Activated CD4-positive, alpha-beta T cell treated with anti-CD3 and anti-CD28 coated beads for 48 hours (primary cell): ENCODE measurements at regions not wholly inside any gene's neighbourhood (a gene's known extent, or its start where the extent isn't known, plus 50 kb on each side); places are given as distances from the start of the nearest gene placed in this dataset.
"Not testable (repeated sequence)": the region's sequence is repeated elsewhere in the genome, so short reads cannot be mapped to it uniquely, and the experiment has no call there.

Experiments
- DNase-seq: peaks from one replicate; pipeline ENCODE4 v3.0.0-alpha.2; 2020

DNA sequence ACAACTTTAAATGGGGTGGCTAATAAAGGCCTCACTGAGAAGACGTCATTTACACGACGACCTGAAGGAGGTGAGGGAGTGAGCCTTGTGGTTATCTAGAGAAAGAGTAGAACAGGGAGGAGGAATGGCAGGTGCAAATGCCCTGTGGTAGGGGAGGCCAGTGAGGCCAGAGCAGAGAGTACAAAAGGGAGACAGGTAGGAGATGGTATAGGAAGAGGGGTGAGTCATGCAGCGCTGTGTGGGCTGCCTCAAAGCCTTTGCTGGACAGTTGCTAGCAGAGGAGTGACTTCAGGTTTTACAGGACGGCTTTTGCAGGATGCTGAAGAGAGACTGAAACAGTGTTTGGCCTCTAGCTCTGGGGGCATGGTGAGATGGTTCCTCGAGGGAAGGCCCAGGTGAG lies 116.0 kb downstream of the IER5 start:
- DNase-seq, result no peak

DNA sequence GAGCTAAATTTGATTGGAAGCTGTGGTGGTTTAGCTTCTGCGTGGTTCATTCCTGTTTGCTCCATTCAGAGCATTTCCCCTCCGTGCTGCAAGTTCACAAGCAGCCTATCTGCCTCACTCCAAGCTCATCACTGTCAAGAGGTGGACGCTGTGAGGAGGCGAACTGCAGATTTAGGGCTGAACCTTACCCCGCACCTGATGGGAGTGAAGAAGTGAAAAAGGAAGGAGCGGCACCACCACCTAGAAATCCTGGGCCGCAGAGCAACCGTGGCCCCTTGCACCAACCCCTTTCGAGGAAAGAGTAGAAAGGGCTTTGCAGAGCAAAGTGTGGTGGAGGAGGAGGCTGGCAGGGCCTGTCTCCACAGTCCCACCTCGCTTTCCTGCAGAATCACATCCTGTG lies 117.4 kb downstream of the IER5 start:
- no peak for DNase-seq

DNA sequence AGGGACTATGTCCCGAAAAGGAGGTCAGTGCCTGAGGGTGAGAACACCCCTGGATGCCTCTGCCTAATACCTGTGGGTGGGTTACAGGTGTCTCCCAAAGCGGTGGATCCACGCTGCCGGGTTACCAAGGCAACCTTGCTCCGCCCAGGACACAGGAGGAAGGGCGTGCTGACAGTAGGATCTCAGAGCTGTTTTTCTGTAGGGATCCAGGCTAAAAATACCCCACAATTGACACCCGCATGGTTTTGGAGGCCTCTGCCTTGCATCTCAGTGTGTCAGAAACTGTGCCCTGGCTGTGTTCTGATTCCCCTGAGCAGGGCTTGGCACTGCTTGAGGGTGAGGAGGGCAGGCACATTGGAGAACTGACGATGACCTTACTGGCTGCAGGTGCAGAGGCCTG lies 118.0 kb downstream of the IER5 start:
- no peak for DNase-seq

DNA sequence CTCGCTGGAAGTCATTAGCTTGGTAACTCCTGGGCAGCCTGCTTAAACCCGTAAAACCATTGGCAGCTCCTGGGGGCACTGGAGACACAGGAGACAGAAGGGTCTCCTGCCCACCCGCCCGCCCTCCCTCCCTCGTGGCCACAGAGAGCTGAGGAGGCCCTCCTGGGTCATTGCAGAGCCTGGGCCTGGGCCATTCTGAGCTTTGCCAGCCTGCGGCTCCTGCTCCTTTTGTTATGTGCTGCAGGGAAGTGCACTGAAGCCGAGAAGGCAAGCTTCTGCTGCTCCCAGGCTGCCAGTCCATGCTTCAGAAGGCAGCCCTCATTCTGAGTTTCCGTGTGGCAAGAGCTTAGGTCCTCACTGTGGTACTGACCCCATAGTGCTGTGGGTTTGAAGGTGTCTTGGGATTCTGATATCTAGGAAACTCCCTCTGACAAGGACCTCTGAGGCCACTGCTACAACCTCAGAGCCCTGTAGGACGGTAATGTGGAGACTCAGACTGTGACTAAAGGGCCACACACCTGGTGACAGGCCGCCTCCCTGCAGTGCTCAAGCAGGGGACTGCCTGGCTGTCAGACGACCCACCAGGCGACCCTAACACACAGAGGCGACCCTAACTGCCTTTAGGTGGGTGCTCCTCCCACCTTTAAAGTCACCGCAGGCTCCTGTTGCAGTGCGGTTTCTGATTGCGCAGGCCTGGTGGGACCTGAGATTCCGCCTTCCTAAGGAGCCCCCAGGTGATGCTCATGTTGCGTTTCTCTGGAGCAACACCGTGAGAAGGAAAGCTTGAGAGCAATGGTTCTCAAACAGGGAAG lies 118.7 kb downstream of the IER5 start:
- no peak for DNase-seq

DNA sequence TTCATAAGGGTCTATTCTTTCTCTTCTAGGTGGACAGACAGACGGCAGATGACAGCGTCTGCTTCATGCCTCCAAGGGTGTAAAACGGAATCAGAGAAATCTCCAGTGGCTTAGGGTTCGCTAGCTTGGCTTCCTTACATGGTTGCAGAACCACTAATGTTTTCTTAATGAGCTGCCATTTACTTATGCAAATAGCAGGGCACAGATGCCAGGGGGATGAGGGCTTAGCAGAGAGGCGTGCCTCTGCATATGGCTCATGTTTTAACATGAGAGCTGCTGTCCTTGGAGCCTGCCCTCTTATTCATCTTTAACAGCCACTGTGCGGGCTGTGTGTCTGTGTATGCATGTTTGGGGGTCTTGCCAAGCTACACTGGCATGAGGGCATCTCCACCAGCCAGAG lies 119.6 kb downstream of the IER5 start:
- no peak for DNase-seq

DNA sequence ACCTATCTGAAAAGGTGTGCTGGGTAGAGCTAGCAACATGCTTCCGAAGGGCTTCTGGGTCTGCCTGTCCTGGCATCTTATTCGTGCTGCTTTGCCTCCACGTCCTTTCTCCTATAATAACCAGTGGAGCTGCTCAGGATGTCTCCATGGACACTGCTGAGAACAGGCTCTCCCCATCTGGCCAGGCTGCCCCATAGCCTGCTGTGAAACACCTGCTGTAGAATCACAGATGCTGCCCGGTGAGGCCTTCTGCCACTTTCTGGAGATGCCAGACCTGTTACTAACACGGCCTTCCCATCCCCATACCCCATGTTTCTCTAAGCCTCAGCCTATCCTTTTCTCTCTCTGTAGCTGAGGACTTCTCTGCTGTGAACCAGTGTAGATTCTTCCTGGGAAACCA lies 120.5 kb downstream of the IER5 start:
- DNase-seq, result no peak

DNA sequence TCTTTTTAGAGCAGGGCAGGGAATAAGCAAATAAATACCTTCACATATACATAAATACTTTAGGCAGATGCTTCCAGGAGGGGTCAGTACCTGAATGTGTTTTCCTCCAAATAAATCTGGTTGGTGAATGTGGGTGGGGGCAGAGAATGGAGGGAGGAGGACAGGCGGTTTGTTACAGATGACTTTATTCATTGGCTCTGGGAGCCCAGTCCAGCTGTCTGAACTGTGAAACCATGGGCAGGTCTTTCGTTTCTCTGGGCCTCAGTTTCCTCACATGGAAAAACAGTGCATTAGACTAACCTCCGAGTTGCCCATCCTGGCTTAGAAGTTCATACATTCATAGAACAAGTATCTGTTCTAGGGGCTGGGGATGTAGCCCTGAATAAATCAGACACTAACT lies 124.6 kb downstream of the IER5 start:
- no peak for DNase-seq

DNA sequence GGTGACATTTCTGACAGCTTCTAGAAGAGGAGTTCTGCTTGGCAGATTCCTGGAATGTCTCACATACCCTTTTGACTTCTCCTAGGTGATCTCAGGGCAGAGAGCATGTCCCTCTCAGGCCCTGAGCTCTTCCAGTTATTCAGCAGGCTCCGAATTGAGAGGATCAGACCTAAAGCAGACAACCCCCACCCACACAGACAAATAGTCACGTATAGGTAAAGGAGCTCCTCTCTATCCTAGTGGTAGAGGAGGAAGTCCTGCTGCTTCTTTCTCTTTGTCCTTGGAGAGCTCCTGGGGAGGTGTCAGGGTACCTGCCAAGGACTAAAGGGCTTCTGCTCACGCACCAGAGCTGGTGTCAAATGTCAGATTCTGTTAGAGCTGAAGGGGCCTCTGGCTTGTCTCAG lies 128.1 kb downstream of the IER5 start:
- DNase-seq, result no peak

DNA sequence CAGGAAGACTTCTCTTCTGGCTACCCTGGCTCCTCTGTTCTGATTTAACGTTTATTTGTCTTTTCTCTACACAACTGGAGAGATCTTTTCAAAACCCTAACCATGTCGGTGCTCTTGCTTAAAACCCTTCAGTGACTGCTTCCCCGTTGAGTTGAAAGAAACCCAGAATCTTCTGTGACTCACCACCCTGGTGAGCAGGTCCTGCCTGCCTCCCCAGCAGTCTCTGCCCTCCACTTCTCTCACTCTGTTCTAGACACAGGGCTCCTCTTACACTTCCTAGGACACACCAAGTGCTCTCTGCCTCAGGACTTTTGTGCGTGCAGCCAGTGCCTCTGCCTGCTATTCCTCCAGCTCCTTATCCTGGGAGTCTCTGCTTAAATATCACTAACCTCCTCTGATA lies 131.4 kb downstream of the IER5 start:
- DNase-seq, result no peak

DNA sequence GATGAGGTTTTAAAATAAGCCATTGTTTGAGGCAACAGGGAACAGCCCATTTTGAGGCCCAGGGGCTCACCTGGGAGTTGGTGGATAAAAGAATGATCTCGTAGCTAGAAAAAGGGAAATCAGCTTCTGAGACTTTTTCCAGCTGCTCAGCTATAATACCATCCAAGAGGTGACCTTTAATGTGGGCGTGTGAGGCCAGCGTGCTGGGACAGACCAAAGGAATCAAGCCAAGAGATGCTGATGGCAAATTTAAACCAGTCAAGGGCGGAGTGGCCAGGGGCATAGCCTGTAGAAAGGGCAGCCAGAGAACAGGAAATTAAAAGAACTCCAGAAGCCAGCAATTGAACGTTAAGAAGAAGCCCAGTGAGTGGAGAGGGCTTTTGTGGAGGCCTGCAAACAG lies 132.6 kb downstream of the IER5 start:
- DNase-seq, result no peak

DNA sequence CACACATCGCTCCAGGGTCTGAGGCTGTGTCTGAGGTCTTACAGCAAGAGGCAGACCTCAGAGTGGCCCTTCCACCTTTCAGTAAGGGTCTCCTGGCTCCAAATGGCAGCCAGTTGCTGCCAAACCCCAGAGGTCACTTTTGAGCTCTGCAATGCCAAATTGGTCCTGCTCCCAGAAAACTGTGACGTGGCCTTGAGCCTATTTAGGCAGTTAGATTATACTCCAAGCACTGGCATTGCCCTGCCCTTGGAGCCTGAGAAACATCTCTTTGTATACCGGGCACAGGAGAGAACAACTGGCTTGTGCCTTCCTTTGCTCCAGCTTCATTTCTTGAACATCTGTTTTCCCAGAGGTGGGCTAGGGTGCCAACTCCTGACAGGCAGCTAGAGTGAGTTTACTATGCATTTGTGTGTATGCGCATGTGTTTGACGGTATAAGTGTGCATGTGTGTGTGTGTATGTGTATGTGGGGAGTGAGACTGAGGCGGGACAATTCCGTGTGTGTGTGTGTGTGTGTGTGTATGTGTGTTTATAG lies 134.5 kb downstream of the IER5 start:
- DNase-seq, result no peak

DNA sequence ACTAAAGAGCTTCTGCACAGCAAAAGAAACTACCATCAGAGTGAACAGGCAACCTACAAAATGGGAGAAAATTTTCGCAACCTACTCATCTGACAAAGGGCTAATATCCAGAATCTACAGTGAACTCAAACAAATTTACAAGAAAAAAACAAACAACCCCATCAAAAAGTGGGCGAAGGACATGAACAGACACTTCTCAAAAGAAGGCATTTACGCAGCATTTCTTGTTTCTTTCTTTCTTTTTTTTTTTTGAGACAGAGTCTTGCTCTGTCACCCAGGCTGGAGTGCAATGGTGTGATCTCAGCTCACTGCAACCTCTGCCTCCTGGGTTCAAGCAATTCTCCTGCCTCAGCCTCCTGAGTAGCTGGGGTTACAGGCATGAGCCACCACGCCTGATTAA lies 138.2 kb downstream of the IER5 start:
- not testable (repeated sequence) for DNase-seq

DNA sequence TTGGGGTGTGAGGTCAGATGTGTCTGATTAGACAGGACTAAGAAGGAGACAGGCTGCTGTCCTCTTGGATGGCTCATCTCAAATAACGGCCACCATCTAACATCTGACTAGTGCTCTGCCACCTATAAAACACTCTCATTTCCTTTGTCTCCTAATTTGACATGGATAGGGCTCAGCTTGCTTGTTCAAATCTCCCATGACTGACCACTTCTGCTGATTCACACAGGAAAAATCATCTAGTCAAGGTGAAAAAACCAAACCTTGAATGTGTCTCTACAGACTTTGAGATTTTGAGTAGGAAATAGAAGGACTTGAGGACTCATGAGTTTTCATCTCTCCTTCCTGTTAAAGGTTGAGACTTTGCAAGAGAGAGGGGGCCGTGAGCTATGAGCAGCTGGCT lies 150.6 kb downstream of the IER5 start:
- no peak for DNase-seq

DNA sequence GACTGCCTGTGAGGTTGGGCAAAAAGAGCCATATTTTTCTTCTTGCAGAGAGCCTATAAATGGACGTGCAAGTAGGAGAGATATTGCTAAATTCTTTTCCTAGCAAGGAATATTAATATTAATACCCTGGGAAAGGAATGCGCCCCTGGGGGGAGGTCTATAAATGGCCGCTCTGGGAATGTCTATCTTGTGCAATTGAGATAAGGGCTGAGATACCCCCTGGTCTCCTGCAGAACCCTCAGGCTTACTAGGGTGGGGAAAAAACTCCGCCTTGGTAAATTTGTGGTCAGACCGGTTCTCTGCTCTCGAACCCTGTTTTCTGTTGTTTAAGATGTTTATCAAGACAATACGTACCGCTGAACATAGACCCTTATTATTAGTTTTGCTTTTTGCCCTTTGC lies 157.8 kb downstream of the IER5 start:
- not testable (repeated sequence) for DNase-seq

DNA sequence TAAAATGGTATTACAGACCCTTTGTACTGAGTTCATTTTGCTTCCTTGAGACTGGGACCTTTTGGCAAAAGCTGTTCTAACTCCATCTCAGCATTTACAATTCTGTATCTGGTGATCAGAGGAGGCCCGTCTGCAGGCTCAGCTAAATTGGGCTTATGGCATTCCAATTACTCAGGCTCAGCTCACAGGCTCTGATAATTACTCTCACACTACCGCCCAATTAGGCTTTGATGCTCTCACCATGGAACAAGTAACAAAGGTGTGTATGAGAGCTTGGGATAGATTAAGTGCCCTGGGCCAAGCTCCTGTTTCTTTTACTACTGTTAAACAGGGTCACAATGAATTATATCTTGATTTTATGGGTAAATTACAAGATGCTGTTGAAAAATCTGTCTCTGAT lies 159.9 kb downstream of the IER5 start:
- DNase-seq, result not testable (repeated sequence)

DNA sequence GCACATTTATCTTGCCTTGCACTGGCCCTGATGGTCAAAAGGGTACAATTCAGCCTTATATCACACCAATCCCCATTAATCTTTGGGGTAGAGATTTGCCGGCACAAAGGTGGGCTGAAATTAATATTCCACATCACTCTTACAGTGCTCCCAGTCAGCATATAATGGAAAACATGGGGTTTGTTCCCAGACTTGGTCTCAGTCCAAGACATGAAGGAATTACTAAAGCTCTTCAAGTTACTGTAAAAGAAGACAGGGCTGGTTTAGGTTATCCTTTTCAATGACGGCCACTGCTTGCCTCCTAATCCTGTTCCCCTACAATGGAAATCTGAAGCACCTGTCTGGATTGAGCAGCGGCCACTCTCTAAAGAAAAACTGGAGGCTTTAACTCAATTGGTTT lies 160.7 kb downstream of the IER5 start:
- DNase-seq, result no peak

DNA sequence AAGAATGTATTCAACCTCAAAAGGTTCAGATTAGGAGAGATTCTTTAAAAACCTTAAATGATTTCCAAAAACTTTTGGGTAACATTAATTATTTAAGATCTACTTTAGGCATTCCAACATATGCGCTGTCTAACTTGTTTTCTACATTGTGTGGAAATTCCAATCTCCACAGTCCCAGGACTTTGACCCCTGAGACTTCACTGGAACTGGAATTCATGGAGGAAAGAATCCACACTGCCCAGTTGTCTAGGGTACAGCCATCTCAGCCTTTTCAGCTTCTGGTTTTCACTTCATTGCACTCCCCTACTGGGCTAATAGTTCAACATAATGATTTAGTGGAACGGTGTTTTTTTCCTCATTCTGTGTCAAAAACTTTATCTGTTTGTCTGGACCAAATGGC lies 161.5 kb downstream of the IER5 start:
- DNase-seq, result no peak

DNA sequence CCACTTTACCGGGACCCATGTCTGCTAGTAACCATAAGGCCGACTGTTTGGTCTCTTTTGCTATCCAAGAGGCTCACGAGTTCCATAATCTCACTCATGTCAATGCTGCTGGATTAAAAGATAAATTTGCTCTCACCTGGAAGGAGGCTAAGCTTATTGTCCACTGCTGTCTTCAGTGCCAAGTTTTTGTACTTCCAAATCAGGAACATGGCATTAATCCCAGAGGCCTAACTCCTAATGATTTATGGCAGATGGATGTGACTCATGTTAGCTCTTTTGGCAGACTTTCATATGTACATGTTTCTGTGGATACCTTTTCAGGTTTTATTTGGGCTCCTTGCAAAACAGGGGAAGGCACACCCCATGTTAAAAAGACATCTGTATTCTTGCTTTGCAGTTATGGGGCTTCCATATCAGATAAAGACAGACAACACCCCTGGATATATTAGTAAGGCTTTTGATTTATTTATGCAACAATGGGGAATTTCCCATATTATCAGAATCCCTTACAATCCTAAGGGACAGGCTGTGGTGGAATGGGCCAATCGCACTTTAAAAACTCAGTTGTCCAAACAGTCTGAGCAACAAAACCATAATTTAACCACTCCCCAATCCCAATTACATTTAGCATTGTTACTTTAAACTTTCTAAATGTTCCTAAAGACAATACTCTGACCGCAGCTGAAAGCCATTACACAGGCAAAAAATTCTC lies 162.7 kb downstream of the IER5 start:
- no peak for DNase-seq

DNA sequence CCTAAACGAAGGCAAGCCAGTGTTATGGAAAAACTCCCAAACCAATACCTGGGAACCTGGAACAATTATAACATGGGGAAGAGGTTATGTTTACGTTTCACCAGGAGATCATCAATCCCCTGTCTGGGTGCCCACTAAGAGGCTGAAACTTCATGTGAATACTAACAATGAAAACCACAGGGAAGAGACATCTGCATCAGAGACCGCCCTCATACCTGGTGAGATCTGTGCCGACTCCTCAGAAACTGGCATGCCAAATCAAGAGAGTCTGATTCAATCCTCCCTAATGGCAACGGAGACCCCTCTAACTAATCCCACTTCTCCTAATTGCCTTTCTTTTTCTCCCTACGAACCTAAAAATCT lies 163.2 kb downstream of the IER5 start:
- DNase-seq, result no peak

DNA sequence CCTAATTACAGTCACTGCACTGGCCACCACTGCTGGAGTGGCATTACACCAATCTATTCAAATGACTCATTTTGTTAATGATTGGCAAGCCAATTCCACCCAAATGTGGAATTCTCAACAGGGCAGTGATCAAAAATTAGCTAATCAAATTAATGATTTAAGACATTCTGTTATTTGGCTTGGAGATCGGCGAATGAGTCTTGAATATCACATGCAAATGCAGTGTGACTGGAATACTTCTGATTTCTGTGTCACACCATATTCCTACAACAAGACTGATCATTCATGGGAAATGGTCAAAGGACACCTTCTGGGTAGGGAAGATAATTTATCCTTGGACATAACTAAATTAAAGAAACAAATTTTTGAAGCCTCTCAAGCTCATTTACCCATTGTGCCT lies 165.1 kb downstream of the IER5 start:
- not testable (repeated sequence) for DNase-seq

DNA sequence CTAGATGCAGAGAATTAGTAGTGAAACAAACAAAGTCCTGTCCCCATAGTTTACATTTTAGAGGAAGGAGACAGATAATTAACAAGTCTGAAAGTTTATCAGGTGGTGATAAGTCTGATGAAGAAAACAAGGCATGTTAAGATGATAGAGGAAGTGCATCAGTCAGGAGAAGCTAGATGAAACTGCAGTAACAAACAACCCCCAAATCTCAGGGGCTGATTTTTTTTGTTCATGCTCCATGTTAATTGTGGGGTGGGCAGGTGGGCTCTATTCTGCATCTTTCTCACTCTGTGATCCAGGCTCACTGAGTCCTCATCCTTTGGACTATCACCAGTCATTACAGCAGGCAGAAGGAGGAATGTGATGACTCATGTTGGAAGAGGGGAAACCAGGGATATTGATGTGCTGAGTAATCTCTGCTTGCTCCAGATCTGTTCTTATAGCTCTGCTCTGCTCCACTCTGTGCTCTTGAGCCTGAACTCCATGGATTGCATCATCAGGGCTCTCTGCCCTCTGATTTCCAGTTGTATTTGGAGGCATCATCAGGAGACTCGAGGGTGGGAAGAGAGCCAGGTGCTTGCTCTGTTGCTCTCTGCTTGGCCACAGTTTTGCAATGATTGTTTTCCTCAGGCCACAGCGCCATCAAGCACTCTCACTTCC lies 166.9 kb downstream of the IER5 start:
- no peak for DNase-seq

DNA sequence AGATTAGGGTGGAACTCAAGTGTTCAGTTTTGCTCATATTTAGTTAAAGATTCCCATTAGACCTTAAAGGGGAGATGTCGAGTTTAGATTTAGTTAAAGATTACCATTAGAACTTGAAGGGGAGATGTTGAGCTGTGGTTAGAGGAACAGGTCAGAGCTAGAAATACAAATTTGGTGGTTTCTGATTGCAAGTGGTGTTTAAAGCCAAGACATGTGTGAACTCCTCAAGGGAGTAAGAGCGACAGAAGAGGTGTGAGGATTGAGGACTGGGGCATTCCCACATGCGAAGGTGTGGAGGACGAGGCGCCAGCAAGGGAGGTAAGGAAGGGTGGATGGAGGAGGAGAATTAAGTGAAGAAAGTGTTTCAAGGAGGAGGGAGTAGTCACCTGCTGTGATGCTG lies 168.6 kb downstream of the IER5 start:
- DNase-seq, result no peak

DNA sequence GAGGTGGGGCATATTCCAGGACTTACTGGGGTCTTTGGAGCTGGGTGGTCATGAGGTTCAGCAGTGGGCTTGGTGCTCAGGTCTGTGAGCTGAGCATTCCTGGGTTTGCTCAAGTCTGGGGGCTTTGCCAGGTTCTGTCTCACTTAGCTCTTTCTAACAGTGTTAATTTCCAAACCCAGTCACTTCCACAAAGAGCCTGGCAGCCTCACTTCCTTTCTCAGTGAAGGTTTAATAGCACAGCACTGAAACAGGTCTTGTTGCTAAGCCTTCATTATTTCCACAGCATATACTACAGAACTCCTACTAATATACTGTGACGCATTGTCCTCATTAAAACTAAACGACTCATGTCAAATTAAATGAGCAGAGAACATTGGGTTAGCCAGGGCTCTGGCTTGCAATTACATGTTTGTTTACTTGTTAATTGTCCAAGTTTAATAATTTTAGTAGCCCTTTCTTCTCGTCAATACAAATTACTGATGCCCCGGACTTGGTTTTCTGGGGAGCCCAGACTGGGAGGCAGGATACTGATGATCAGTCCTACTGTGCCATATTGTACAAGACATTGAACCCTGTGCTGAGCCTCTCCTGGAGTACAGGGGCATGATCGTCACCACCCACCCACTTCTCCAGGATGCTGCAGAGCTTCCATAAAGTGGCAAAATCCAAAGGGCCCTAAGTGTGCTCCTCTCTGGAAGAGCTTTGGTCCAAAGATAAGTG lies 170.7 kb downstream of the IER5 start:
- no peak for DNase-seq
